GM23338 (cell line): ENCODE measurements at regions not wholly inside any gene's neighbourhood (a gene's known extent, or its start where the extent isn't known, plus 50 kb on each side); places are given as distances from the start of the nearest gene placed in this dataset.

Experiments
- CREB1 ChIP-seq: fragments of 250-450 bp; sonication (Bioruptor Pico); IDR thresholded peaks from 2 replicates; pipeline ENCODE4 v1.5.0; 2020; ENCODE audit warnings: low read depth, mild to moderate bottlenecking, moderate library complexity
- ETS1 ChIP-seq: IDR thresholded peaks from 2 replicates; pipeline ENCODE4 v1.6.1; 2016; ENCODE audit warnings: antibody characterized with exemption
- EZH2 ChIP-seq: fragments of 200-600 bp; sonication (generic); IDR thresholded peaks from one replicate; pipeline ENCODE4 v1.8.0; 2017; ENCODE audit warnings: antibody characterized with exemption, mild to moderate bottlenecking, low read depth; ENCODE audit not compliant: unreplicated experiment
- EZH2phosphoT487 ChIP-seq: fragments of 200-600 bp; sonication (generic); IDR thresholded peaks from one replicate; pipeline ENCODE4 v1.8.1; 2018; ENCODE audit warnings: antibody characterized with exemption; ENCODE audit not compliant: unreplicated experiment
- JUNB ChIP-seq: IDR thresholded peaks from one replicate; pipeline ENCODE4 v1.6.1; 2016; ENCODE audit warnings: antibody characterized with exemption; ENCODE audit not compliant: unreplicated experiment
- NANOG ChIP-seq: IDR thresholded peaks from 2 replicates; pipeline ENCODE4 v1.6.1; 2016; ENCODE audit warnings: antibody characterized with exemption, borderline replicate concordance
- REST ChIP-seq: IDR thresholded peaks from one replicate; pipeline ENCODE4 v1.6.1; 2018; ENCODE audit warnings: antibody characterized with exemption; ENCODE audit not compliant: unreplicated experiment
- STAT1 ChIP-seq: IDR thresholded peaks from one replicate; pipeline ENCODE4 v1.6.1; 2016; ENCODE audit warnings: antibody characterized with exemption; ENCODE audit not compliant: unreplicated experiment
- ZNF114 ChIP-seq: fragments of 250-450 bp; sonication (Bioruptor Pico); IDR thresholded peaks from 2 replicates; pipeline ENCODE4 v1.5.0; 2020; ENCODE audit warnings: mild to moderate bottlenecking, moderate library complexity
- ZNF331 ChIP-seq: fragments of 250-450 bp; sonication (Bioruptor Pico); IDR thresholded peaks from 2 replicates; pipeline ENCODE4 v1.5.0; 2020; ENCODE audit warnings: low read depth, mild to moderate bottlenecking, moderate library complexity
- ZNF462 ChIP-seq: fragments of 250-450 bp; sonication (Bioruptor Pico); IDR thresholded peaks from 2 replicates; pipeline ENCODE4 v1.5.0; 2020; ENCODE audit warnings: mild to moderate bottlenecking, moderate library complexity

DNA sequence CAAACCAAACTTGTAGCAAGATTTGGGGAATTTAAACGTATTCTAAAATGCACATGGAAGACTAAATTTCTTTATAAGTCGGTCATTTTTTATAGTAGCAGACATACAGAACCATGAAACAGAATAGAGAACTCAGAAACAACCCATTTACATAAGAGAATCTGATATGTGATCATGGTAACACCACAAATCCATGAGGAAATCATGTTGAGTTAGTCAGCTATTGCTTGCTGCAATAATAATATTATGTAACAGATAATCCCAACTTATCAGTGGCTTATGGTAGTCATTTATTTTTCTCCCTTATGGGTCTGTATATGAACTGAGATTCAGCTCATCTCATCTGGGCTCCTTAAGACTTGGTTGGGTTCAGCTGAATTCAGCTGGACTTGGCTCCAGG, 103.4 kb upstream of the SERTAD2 start (continued):
- TF ChIP-seq ZNF462 (no peak), ZNF114 (CRISPR knock-in tag) (no peak), ETS1 (no peak), EZH2 (no peak), EZH2phosphoT487 (no peak), NANOG (no peak), ZNF331 (CRISPR knock-in tag) (no peak), REST (no peak), JUNB (no peak), CREB1 (CRISPR knock-in tag) (no peak), STAT1 (no peak)
